SH-SY5Y (cell line): ENCODE measurements at regions not wholly inside any gene's neighbourhood (a gene's known extent, or its start where the extent isn't known, plus 50 kb on each side); places are given as distances from the start of the nearest gene placed in this dataset.

Experiments used
- GATA2 ChIP-seq: IDR thresholded peaks from 2 replicates; pipeline ENCODE4 v1.6.1; 2011; ENCODE audit warnings: mild to moderate bottlenecking, low read depth, low read length
- GATA3 ChIP-seq: IDR thresholded peaks from 2 replicates; pipeline ENCODE4 v1.6.1; 2011; ENCODE audit warnings: low read depth, mild to moderate bottlenecking, low read length, moderate library complexity

- TF ChIP-seq GATA2 (peak; percentile 80), GATA3 (no peak)
Observed at GRCh38 chr11:13220148-13220547, 57.4 kb upstream of the BMAL1 start.
